GM10266 (cell line): ENCODE measurements at regions not wholly inside any gene's neighbourhood (a gene's known extent, or its start where the extent isn't known, plus 50 kb on each side); places are given as distances from the start of the nearest gene placed in this dataset.
A peak's percentile ranks its signal among the peaks of the same experiment; 100 is the strongest.

Experiments
- DNase-seq: peaks from one replicate; pipeline ENCODE4 v3.0.0; 2012; ENCODE audit errors: extremely low spot score
- CTCF ChIP-seq: IDR thresholded peaks from 2 replicates; pipeline ENCODE4 v1.5.1; 2012; ENCODE audit warnings: mild to moderate bottlenecking, low read depth; ENCODE audit not compliant: control insufficient read depth, insufficient read depth; ENCODE audit errors: missing control alignments

GRCh38 chr9:107147134-107147533 is 135.9 kb upstream of the RAD23B start:
- no peak for TF ChIP-seq CTCF
- DNase-seq: no peak

- no peak for TF ChIP-seq CTCF
- DNase-seq: no peak
Observed at GRCh38 chr9:107148216-107148615, 134.9 kb upstream of the RAD23B start.

- no peak for DNase-seq
- no peak for TF ChIP-seq CTCF
Observed at GRCh38 chr9:107149756-107150155, 133.3 kb upstream of the RAD23B start.

GRCh38 chr9:107153336-107153735 is 129.7 kb upstream of the RAD23B start:
- DNase-seq: no peak
- no peak for TF ChIP-seq CTCF

- no peak for TF ChIP-seq CTCF
- no peak for DNase-seq
Observed at GRCh38 chr9:107154291-107154690, 128.8 kb upstream of the RAD23B start.

GRCh38 chr9:107154766-107155165 is 128.3 kb upstream of the RAD23B start:
- no peak for TF ChIP-seq CTCF
- DNase-seq: no peak

- peak; percentile 23 for TF ChIP-seq CTCF
- no peak for DNase-seq
Observed at GRCh38 chr9:107155244-107155817, 127.7 kb upstream of the RAD23B start.
